Activated CD4-positive, alpha-beta T cell treated with anti-CD3 and anti-CD28 coated beads, Interleukin-2, amount 10 ng/mL, durations not matched to agents 24 days and 14 days (primary cell): ENCODE measurements at regions not wholly inside any gene's neighbourhood (a gene's known extent, or its start where the extent isn't known, plus 50 kb on each side); places are given as distances from the start of the nearest gene placed in this dataset.
"Not testable (repeated sequence)": the region's sequence is repeated elsewhere in the genome, so short reads cannot be mapped to it uniquely, and the experiment has no call there.

ENCODE experiments used
- DNase-seq: peaks from one replicate; pipeline ENCODE4 v3.0.0; 2022
- H3K27ac Mint-ChIP-seq: one replicate; pipeline ENCODE4 v1.8.0; 2022; ENCODE audit warnings: mild to moderate bottlenecking, mixed read lengths
- H3K27me3 Mint-ChIP-seq: one replicate; pipeline ENCODE4 v1.8.0; 2022; ENCODE audit warnings: mixed read lengths
- H3K36me3 Mint-ChIP-seq: one replicate; pipeline ENCODE4 v1.8.0; 2022; ENCODE audit warnings: low read depth, mild to moderate bottlenecking, mixed read lengths
- H3K4me1 Mint-ChIP-seq: one replicate; pipeline ENCODE4 v1.8.0; 2021; ENCODE audit warnings: mixed read lengths
- H3K4me3 Mint-ChIP-seq: one replicate; pipeline ENCODE4 v1.8.0; 2022; ENCODE audit warnings: mild to moderate bottlenecking, moderate library complexity, mixed read lengths
- H3K9me3 Mint-ChIP-seq: one replicate; pipeline ENCODE4 v1.8.0; 2021; ENCODE audit warnings: mixed read lengths
- intact Hi-C: fragments of 100-400 bp; cut with micrococcal nuclease; formaldehyde crosslinking; loops from one replicate; pipeline ENCODE4 v1.15.1; 2023

DNA sequence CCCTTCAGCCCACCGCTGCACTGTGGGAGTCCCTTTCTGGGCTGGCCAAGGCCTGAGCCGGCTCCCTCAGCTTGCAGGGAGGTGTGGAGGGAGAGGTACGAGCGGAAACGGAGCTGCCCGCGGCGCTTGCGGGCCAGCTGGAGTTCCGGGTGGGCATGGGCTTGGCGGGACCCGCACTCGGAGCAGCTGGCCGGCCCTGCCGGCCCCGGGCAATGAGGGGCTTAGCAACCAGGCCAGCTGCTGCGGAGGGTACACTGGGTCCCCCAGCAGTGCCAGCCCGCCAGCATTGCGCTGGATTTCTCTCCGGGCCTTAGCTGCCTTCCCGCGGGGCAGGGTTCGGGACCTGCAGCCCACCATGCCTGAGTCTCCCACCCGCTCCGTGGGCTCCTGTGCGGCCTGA, 620.6 kb downstream of the SLITRK5 start:
- H3K27ac Mint-ChIP-seq, DNase-seq, H3K4me1 Mint-ChIP-seq, intact Hi-C loops, H3K27me3 Mint-ChIP-seq, H3K4me3 Mint-ChIP-seq, H3K36me3 Mint-ChIP-seq: not testable (repeated sequence)
- peaks cover 11% of the 10 kb centered on the region for H3K9me3 Mint-ChIP-seq

DNA sequence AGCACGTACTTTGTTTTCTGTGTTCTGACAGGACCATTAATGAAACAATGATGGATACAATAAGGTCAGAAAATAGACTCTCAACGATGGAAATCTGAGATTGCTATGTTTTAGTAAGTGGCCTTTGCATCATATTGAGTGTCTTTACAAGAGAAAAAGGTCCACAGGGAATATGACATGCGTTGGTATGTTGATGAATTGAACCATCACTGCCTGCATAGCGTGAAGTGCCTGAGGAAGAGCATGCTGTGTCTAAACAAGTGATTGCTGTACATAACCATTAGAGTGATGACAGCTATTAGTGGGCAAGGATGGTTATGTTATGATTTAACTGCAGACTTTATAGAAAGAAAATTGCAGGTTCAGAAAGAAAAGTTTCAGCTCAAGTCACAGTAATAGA, 623.2 kb downstream of the SLITRK5 start:
- no peak for DNase-seq
- H3K27ac Mint-ChIP-seq = no peak overlapping the region
- no peaks in the 10 kb centered on the region for H3K36me3 Mint-ChIP-seq
- no peaks in the 10 kb centered on the region for H3K4me1 Mint-ChIP-seq
- H3K9me3 Mint-ChIP-seq = peaks cover 4% of the 10 kb centered on the region
- intact Hi-C loops = no loop called here
- H3K27me3 Mint-ChIP-seq = no peaks in the 10 kb centered on the region
- H3K4me3 Mint-ChIP-seq = no peak overlapping the region

DNA sequence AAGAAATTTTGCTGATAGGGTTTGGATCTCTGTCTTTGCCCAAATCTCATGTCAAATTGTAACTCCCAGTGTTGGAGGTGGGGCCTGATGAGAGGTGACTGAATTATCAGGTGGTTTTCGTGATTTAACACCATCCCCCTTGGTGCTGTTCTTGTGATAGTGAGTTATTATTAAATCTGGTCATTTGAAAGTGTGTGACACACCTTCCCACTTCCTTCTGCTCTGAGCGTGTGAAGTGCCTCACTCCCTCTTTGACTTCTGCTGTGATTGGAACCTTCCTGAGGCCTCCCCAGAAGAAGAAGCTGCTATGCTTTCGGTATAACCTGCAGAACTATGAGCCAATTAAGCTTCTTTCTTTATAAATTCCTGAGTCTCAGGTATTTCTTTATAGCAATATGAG, 632.0 kb downstream of the SLITRK5 start:
- H3K27ac Mint-ChIP-seq = no peak overlapping the region
- H3K4me3 Mint-ChIP-seq = no peak overlapping the region
- intact Hi-C loops = no loop called here
- DNase-seq = no peak
- no peaks in the 10 kb centered on the region for H3K9me3 Mint-ChIP-seq
- no peaks in the 10 kb centered on the region for H3K4me1 Mint-ChIP-seq
- H3K36me3 Mint-ChIP-seq = no peaks in the 10 kb centered on the region
- no peaks in the 10 kb centered on the region for H3K27me3 Mint-ChIP-seq

DNA sequence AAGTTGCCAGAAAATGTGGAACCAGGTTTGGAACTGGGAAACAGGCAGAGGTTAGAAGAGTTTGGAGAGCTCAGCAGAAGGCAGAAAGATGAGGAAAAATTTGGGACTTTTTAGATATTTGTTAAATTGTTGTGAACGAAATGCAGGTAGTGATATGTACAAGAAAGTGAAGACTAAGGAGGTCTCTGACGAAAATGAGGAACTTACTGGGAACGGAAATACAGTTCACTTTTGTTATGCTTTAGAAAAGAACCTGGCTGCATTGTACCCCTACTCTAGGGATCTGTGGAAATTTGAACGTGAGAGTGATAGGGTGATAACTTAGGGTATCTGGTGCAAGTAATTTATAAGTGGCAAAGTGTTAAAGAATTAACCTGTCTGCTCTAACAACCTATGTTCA, 632.4 kb downstream of the SLITRK5 start:
- no peaks in the 10 kb centered on the region for H3K9me3 Mint-ChIP-seq
- no peak overlapping the region for H3K27ac Mint-ChIP-seq
- no peaks in the 10 kb centered on the region for H3K4me1 Mint-ChIP-seq
- H3K36me3 Mint-ChIP-seq = no peaks in the 10 kb centered on the region
- intact Hi-C loops = no loop called here
- no peak overlapping the region for H3K4me3 Mint-ChIP-seq
- H3K27me3 Mint-ChIP-seq = no peaks in the 10 kb centered on the region
- no peak for DNase-seq

DNA sequence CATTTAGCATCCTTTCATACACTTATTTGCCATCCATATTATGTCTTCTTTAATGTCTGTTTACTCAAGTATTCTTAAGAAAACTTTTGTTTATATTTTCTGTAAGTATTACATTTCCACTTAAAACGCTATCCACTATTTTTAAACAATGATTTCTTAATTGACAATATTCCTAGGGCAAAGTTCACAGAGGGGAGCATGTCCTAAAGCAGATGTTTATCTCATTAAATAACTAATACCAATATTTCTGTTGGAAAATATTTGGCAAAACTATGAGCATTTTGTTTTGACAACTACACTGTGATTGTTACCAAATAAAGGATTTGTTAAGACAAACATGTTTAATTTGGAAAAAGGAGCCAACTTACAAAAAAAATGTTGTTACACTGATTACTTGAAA, 643.3 kb downstream of the SLITRK5 start:
- Mint-ChIP-seq H3K9me3 (no peaks in the 10 kb centered on the region), H3K36me3 (no peaks in the 10 kb centered on the region), H3K4me3 (no peak overlapping the region), H3K27ac (no peak overlapping the region), H3K27me3 (no peaks in the 10 kb centered on the region), H3K4me1 (no peaks in the 10 kb centered on the region)
- intact Hi-C loops = no loop called here
- DNase-seq = no peak

DNA sequence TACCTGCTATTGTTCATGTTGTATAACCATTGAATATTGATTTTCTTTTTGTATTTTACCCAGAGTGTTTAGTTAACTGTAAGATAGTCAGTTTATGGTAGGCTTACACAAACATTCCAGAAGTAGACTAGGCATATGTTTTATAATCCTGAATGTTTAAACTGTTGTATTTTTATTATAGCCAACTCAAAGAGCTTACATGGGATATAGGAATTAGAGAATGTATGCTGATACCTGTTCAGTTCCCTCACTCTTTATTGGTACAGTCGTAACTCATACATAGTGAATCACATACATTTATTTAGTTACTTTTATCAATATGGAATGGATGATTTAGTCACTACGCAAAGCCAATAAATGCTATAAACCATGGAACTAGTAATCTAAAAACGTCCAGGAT, 657.9 kb downstream of the SLITRK5 start:
- intact Hi-C loops = no loop called here
- Mint-ChIP-seq H3K36me3 (no peaks in the 10 kb centered on the region), H3K27ac (no peak overlapping the region), H3K4me3 (no peak overlapping the region), H3K27me3 (no peaks in the 10 kb centered on the region), H3K9me3 (no peaks in the 10 kb centered on the region), H3K4me1 (no peaks in the 10 kb centered on the region)
- DNase-seq = no peak

DNA sequence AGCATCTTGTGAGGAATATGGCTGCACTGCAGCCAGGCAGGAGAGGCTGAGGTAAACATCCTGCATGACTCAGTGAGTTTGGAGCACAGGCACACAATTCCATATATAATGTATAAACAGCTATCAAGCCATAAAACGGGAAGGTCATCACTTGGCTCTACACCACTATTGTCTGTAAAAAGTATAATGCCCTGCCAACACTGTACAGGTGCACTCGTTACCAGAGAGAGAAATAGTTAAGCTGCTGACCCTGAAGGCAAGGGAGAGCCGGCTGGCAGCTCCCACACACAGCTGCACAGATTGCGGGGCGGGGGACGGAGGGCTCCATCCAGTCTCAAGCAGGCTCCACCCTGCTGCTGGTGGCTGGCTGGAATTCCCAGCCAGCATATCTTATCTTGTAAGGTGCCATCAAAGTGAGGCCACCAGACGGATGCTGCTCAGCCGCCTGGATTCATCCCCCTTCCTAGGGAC, 668.1 kb downstream of the SLITRK5 start:
- Mint-ChIP-seq H3K27me3 (no peaks in the 10 kb centered on the region), H3K4me1 (no peaks in the 10 kb centered on the region), H3K36me3 (no peaks in the 10 kb centered on the region), H3K27ac (no peak overlapping the region), H3K9me3 (peaks cover 5% of the 10 kb centered on the region), H3K4me3 (no peak overlapping the region)
- intact Hi-C loops = no loop called here
- DNase-seq = no peak

DNA sequence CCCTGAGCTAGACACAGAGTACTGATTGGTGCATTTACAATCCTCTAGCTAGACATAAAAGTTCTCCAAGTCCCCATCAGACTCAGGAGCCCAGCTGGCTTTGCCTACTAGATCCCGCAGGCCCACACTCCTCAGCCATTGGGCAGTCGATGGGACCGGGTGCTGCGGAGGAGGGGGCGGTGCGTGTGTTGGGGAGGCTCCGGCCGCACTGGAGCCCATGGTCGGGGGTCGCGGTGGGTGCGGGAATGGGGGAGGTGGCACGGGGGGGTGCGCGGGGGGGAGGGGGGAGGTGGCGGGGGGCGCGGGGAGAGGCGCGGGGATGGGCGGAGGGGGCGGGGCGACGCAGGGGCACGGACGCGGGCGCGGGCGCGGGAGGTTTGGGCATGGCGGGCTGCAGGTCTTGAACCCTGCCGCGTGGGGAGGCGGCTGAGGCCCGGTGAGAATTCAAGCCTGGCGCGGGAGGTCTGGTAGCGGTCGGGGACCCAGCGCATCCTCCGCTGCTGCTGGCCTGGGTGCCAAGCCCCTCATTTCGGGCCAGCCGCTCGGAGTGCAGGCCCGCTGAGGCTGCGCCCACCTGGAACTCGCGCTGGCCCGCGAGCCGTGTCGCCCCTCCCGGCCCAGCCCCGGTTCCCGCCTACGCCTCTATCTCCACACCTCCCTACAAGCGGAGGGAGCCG, 674.1 kb downstream of the SLITRK5 start:
- Mint-ChIP-seq H3K9me3 (peaks cover 19% of the 10 kb centered on the region), H3K4me1 (no peaks in the 10 kb centered on the region), H3K27ac (no peak overlapping the region), H3K27me3 (no peaks in the 10 kb centered on the region), H3K4me3 (no peak overlapping the region), H3K36me3 (no peaks in the 10 kb centered on the region)
- no peak for DNase-seq
- intact Hi-C loops = no loop called here

DNA sequence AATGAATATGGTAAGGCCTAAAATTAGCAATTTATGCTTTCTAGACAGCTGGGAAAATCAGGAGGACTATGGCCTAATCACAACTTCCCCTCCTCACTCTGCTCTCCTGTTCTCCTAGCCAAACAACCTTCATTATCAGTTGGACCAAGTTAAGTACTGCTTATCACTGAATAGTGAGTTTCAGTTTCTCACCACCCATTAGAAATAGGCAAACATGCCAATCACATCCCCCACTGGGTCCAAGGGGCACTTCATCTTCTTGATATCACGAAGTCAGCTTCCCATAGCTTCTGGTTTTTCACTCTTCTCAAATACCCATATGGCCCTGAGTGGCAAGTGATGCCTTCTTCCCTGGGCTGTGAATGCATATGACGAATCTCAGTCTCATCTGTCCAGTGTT, 689.6 kb downstream of the SLITRK5 start:
- Mint-ChIP-seq H3K36me3 (no peaks in the 10 kb centered on the region), H3K4me3 (no peak overlapping the region), H3K9me3 (no peaks in the 10 kb centered on the region), H3K4me1 (no peaks in the 10 kb centered on the region), H3K27ac (no peak overlapping the region), H3K27me3 (no peaks in the 10 kb centered on the region)
- intact Hi-C loops = no loop called here
- no peak for DNase-seq

DNA sequence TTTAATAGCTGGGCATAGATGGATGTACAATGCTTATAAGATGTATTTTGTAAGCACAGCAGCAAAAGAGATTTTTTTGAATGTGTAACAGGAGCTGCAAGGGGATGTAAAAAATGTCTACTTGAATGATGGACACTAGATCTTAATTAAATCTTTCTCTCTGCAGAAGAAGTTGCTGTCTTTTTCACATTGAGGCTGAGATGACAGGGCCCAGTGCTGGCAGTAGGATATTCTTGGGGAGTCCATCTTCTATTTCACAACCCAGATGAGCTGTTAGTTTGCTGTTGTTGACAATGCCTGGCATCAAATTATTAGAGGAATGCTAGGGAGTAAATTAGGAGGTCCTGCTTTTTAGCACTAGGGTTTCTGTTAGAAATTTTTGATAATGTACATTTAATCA, 698.7 kb downstream of the SLITRK5 start:
- H3K27me3 Mint-ChIP-seq = no peaks in the 10 kb centered on the region
- intact Hi-C loops = no loop called here
- DNase-seq = no peak
- H3K27ac Mint-ChIP-seq = no peak overlapping the region
- H3K9me3 Mint-ChIP-seq = no peaks in the 10 kb centered on the region
- no peaks in the 10 kb centered on the region for H3K36me3 Mint-ChIP-seq
- H3K4me1 Mint-ChIP-seq = no peaks in the 10 kb centered on the region
- no peak overlapping the region for H3K4me3 Mint-ChIP-seq

DNA sequence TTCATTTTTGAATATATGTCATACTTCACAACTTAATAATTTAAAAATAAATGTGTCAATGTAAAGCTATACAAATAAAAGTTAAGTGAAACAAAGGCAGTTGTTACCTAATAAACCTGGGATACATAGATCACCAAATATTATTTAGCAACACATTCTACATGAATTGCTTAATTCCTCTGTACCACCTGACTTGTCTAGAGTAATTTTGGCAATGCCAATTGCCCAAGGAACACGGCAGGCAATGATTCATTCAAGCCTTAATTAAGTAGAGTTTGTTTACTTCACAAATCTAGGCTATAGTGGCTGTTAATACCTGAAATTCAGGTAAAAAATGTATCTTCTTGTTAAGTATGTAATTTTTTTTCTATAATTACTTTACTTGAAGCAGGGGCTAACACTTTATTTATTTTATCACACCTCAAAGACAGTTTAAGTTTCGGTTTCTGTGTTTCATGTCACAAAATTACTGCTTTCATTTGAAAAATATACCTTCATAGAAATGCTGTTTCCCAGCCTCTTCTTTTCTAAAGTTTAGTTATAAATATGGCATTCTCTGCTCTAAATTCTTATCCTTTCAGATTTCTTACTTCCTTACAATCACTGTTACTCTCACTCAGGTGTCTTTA, 705.7 kb downstream of the SLITRK5 start:
- no peaks in the 10 kb centered on the region for H3K9me3 Mint-ChIP-seq
- intact Hi-C loops = no loop called here
- H3K36me3 Mint-ChIP-seq = no peaks in the 10 kb centered on the region
- H3K4me3 Mint-ChIP-seq = no peak overlapping the region
- H3K27me3 Mint-ChIP-seq = no peaks in the 10 kb centered on the region
- H3K27ac Mint-ChIP-seq = no peak overlapping the region
- DNase-seq = no peak
- H3K4me1 Mint-ChIP-seq = no peaks in the 10 kb centered on the region

DNA sequence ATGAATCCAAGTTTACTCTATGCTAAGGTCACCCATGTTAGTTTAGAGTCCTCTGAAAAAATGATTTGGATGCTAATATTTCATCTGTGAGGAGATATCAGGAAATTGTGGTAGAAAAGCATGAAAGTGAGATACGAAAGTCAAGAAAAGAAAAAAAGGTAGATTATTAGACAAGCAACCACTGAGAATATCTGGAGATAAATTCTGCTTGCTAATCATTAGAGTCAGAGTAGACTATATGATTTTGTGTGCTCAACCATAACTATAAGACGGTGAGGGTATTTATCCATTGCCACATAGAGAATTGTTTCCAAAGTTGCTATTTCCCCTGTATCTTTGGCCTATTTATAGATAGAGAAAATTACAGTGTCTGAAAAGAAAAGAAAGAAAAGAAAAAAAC, 706.7 kb downstream of the SLITRK5 start:
- Mint-ChIP-seq H3K9me3 (no peaks in the 10 kb centered on the region), H3K27ac (no peak overlapping the region), H3K4me1 (no peaks in the 10 kb centered on the region), H3K36me3 (no peaks in the 10 kb centered on the region), H3K4me3 (no peak overlapping the region), H3K27me3 (no peaks in the 10 kb centered on the region)
- intact Hi-C loops = no loop called here
- no peak for DNase-seq

DNA sequence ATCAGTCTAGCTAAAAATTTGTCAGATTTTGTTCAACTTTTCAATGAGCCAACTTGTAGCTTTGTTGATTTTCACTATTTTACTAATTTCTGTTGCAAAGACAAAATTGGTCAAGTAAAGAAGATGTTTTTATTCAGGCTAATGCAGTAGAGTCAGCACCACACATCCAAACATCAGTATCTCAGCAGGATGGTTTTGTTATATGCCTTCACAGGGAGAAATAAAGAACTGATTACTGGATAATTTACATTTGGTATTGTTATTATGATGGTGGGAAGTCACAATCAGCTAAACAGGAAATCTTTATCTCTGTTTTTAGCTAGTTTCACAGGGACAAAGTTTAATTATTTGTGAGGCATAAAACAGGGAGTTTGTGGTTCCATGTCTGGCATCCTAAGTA, 713.4 kb downstream of the SLITRK5 start:
- H3K9me3 Mint-ChIP-seq = no peaks in the 10 kb centered on the region
- intact Hi-C loops = no loop called here
- no peak overlapping the region for H3K27ac Mint-ChIP-seq
- H3K4me3 Mint-ChIP-seq = no peak overlapping the region
- no peaks in the 10 kb centered on the region for H3K36me3 Mint-ChIP-seq
- no peak for DNase-seq
- no peaks in the 10 kb centered on the region for H3K4me1 Mint-ChIP-seq
- H3K27me3 Mint-ChIP-seq = no peaks in the 10 kb centered on the region

DNA sequence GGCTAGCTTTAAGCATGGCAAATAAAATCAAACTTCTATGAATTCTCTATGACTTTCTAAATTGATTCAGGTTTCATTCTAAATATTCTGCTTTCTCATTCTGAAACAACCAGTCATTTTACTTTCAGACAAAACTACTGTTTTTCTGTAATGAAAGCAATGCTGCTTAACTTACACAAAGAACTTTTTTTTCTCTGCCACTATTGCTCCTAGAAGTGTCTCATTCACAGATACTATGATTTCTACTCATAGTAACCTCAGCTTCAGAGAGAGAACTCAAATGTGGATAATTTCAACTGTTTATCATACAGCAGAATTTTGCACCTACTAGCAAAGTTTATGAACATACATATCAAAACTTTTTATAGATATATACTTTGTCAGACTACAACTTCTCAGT, 724.6 kb downstream of the SLITRK5 start:
- Mint-ChIP-seq H3K27ac (no peak overlapping the region), H3K27me3 (no peaks in the 10 kb centered on the region), H3K4me1 (no peaks in the 10 kb centered on the region), H3K4me3 (no peak overlapping the region), H3K36me3 (no peaks in the 10 kb centered on the region), H3K9me3 (peaks cover 4% of the 10 kb centered on the region)
- DNase-seq = no peak
- intact Hi-C loops = no loop called here

DNA sequence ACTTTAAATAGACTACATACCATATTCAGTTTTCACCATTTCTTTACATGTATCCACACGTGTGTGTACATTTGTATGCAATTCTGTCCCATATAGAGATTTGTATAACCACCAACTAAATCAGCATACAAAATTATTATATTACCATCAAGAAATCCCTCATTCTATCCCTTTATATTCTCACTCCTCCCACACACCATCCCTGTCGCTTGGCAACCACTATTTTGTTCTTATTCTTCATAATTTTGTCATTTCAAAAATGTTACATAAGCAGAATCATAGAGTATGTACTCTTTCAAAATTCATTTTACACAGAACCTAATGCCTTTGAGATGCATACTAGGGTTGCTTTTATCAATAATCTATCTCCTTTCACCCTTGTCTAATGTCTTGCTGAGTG, 740.5 kb downstream of the SLITRK5 start:
- Mint-ChIP-seq H3K9me3 (peaks cover 5% of the 10 kb centered on the region), H3K4me1 (no peaks in the 10 kb centered on the region), H3K4me3 (no peak overlapping the region), H3K36me3 (no peaks in the 10 kb centered on the region), H3K27me3 (no peaks in the 10 kb centered on the region), H3K27ac (no peak overlapping the region)
- no peak for DNase-seq
- intact Hi-C loops = no loop called here
